AG04450 (cell line): ENCODE measurements at regions not wholly inside any gene's neighbourhood (a gene's known extent, or its start where the extent isn't known, plus 50 kb on each side); places are given as distances from the start of the nearest gene placed in this dataset.

ENCODE experiments used
- CTCF ChIA-PET: fragments of 300-600, 350-600 bp; formaldehyde crosslinking; extraction: SDS; loops from one replicate; lab custom pipeline; 2022; ENCODE audit warnings: antibody characterized with exemption, inconsistent platforms; lab: Charles Lee
- POLR2A ChIA-PET: fragments of 350-600 bp; formaldehyde crosslinking; extraction: SDS; loops from one replicate; lab custom pipeline; 2021; ENCODE audit warnings: antibody characterized with exemption, inconsistent platforms; lab: Yijun Ruan, JAX
- DNase-seq: peaks from one replicate; pipeline ENCODE4 v3.0.0-alpha.2; 2011; ENCODE audit warnings: low read depth, low spot score
- H3K27ac ChIP-seq: one replicate; pipeline ENCODE4 v1.5.1; 2012; ENCODE audit warnings: low read depth, low read length, control low read depth
- H3K27me3 ChIP-seq: one replicate; pipeline ENCODE4 v1.6.0; 2012; ENCODE audit warnings: low read length; ENCODE audit not compliant: control insufficient read depth, insufficient read depth
- H3K4me3 ChIP-seq: 2 replicates; pipeline ENCODE4 v1.5.1; 2011; ENCODE audit warnings: mild to moderate bottlenecking, low read depth, low read length, control low read depth
- H3K9me3 ChIP-seq: 2 replicates; pipeline ENCODE4 v1.5.1; 2012; ENCODE audit warnings: low read length; ENCODE audit not compliant: control insufficient read depth, insufficient read depth
- TF ChIP-seq, protein P1 (sequence below): IDR thresholded peaks from 2 replicates; pipeline ENCODE4 v1.5.1; 2011; ENCODE audit warnings: low read depth, low read length, control low read depth, inconsistent platforms

DNA sequence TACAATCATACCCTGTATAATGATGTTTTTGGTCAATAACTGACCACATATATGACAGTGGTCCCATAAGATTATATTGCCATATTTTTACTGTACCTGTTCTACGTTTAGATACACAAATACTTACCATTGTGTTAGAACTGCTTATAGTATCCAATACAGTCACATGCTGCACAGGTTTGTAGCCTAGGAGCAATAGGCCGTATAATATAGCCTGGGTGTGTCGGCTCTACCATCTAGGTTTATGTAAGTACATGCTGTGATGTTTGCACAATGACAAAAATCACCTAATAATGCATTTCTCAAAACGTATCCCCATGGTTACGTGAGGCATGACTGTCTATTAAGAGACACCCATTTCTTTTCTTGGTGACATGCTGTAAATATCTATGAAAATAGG is 55.0 kb upstream of the APCDD1 start:
- H3K27me3 ChIP-seq: peaks cover 6% of the 10 kb centered on the region
- POLR2A ChIA-PET: no interaction called here
- CTCF ChIA-PET: no interaction called here
- TF ChIP-seq, protein P1, sequence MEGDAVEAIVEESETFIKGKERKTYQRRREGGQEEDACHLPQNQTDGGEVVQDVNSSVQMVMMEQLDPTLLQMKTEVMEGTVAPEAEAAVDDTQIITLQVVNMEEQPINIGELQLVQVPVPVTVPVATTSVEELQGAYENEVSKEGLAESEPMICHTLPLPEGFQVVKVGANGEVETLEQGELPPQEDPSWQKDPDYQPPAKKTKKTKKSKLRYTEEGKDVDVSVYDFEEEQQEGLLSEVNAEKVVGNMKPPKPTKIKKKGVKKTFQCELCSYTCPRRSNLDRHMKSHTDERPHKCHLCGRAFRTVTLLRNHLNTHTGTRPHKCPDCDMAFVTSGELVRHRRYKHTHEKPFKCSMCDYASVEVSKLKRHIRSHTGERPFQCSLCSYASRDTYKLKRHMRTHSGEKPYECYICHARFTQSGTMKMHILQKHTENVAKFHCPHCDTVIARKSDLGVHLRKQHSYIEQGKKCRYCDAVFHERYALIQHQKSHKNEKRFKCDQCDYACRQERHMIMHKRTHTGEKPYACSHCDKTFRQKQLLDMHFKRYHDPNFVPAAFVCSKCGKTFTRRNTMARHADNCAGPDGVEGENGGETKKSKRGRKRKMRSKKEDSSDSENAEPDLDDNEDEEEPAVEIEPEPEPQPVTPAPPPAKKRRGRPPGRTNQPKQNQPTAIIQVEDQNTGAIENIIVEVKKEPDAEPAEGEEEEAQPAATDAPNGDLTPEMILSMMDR: no peak
- no peak overlapping the region for H3K27ac ChIP-seq
- no peaks in the 10 kb centered on the region for H3K9me3 ChIP-seq
- no peak overlapping the region for H3K4me3 ChIP-seq
- DNase-seq: no peak

GRCh38 chr18:10400534-10401307 is 53.7 kb upstream of the APCDD1 start:
- no peak overlapping the region for H3K27ac ChIP-seq
- H3K4me3 ChIP-seq: no peak overlapping the region
- peaks cover 13% of the 10 kb centered on the region for H3K27me3 ChIP-seq
- POLR2A ChIA-PET: no interaction called here
- TF ChIP-seq, protein P1: no peak
- DNase-seq: no peak
- CTCF ChIA-PET: no interaction called here
- H3K9me3 ChIP-seq: no peaks in the 10 kb centered on the region

- Histone ChIP-seq H3K9me3 (no peaks in the 10 kb centered on the region), H3K27ac (no peak overlapping the region), H3K27me3 (peaks cover 17% of the 10 kb centered on the region), H3K4me3 (no peak overlapping the region)
- no peak for DNase-seq
- TF ChIP-seq, protein P1: no peak
- POLR2A ChIA-PET: no interaction called here
- CTCF ChIA-PET: no interaction called here
Observed at GRCh38 chr18:10401521-10401920, 52.9 kb upstream of the APCDD1 start.

DNA sequence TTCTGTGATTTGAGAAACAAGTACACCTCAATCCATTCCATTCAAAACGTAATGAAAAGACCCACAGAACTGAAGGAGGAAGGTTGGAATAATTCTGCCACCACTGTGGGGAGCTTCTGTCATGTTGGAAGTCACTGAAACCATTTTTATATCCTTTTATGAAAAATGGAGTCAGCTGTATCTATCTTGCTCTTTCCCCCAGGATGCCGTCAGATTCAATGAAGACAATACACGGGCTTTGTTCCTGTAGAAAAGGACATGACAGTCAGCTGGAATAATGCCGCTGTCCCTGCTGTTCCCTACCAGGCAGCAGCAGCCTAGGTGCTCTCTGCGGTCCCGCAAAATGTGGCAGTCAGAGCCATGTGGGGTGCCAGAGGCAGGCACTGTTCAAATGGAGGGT is 52.5 kb upstream of the APCDD1 start:
- Histone ChIP-seq H3K27ac (no peak overlapping the region), H3K9me3 (no peaks in the 10 kb centered on the region), H3K4me3 (no peak overlapping the region), H3K27me3 (peaks cover 20% of the 10 kb centered on the region)
- TF ChIP-seq, protein P1: no peak
- ChIA-PET POLR2A (no interaction called here), CTCF (no interaction called here)
- DNase-seq: no peak

DNA sequence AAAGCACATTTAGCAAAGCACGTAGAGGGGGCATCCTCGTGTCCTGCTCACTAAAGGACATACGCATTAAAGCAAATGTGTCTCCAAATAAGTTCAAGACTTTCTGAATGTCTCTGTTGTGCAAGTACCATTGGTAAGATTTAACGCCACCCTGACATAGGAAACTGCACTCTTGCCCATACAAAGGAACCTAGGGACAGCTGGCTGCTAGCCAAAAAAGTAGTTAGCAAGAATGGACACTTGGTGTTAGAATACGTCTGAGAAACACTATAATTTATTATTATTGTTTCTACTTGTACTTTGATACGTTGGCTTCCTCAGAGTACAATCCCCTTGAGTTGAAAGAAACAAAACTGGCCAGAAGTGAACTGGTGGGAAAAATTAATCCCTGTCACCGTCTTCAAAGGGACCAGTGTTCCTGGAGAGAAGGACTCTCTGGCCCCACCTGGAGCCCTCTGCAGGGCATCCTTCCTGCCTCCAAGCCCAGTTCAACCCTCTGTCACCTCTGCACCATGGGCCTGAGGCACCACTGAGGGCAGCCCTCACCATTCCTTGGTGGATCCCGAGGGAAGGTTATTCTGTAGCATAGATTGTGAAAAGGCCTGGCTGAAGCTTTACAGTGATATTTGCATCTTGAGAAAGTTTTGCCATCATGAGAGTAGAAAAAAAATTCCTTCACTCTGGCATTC is 51.4 kb upstream of the APCDD1 start:
- H3K4me3 ChIP-seq: no peak overlapping the region
- TF ChIP-seq, protein P1: no peak
- peaks cover 20% of the 10 kb centered on the region for H3K27me3 ChIP-seq
- DNase-seq: no peak
- no peaks in the 10 kb centered on the region for H3K9me3 ChIP-seq
- POLR2A ChIA-PET: no interaction called here
- CTCF ChIA-PET: no interaction called here
- H3K27ac ChIP-seq: no peak overlapping the region
